ENCODE measurements at regions not wholly inside any gene's neighbourhood (a gene's known extent, or its start where the extent isn't known, plus 50 kb on each side); places are given as distances from the start of the nearest gene placed in this dataset.

DNA sequence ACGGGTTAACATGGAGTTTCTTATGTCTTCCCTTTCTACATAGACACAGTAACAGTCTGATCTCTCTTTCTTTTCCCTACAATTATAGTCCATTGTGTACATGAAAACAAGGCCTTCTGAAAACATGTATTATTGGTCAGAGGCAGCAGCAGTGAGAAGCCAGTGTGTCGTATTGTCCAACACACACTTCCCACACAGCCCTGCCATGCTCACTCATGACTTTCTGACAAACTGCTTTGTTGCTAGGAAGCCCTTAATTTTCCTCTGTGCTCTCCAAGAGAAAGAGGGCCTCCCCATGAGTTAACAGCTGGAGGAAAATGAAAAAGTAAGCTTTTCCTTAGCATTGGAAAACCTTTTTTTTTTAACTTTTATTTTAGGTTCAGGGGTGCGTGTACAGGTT, 56.4 kb upstream of the N4BP3 start:
- H4K91ac ChIP-seq (ENCODE audit: insufficient read depth, low read depth, low read length): no peak overlapping the region
- H3K79me1 ChIP-seq (ENCODE audit: low read depth in 1 of 2, low read length in 2 of 2): no peaks in the 10 kb centered on the region
- dilution Hi-C loops (cut with HindIII; ENCODE audit: low sequenced_read_pairs, unreplicated experiment): no loop called here
- H3K9me3 ChIP-seq (ENCODE audit: control insufficient read depth, insufficient read depth, low read length): no peaks in the 10 kb centered on the region
- H3K4me1 ChIP-seq (ENCODE audit: control insufficient read depth, insufficient read depth, low read length): no peaks in the 10 kb centered on the region
- in situ Hi-C loops (cut with MboI; ENCODE audit: low sequenced_read_pairs): loop anchor here (25.0 kb wide), 1 partner anchor 445 kb away; the partner anchor contains the start of gene B4GALT7
- ChIA-PET POLR2A (ENCODE audit: unreplicated experiment) (no interaction called here), CTCF (interaction anchor here (0.6 kb wide), 1 partner anchor 36 kb away, joined by 6 read pairs; no protein-coding TSS in a partner anchor)
- no peak overlapping the region for H3K27ac ChIP-seq (ENCODE audit: insufficient read depth, low read length)
- no peak overlapping the region for H3K23ac ChIP-seq (ENCODE audit: low read depth, low read length)
- H2BK20ac ChIP-seq (ENCODE audit: low read depth, low read length): no peak overlapping the region
- no peak for ATAC-seq (ENCODE audit: low read depth)
- WGBS, 2 experiments (ENCODE audit: extremely low coverage in 2 of 2, insufficient read length in 1 of 2): no CpG with 5 or more reads among the region's 3 CpGs
- H3K9ac ChIP-seq (ENCODE audit: low read depth, low read length): no peak overlapping the region
- no peaks in the 10 kb centered on the region for H3K9me1 ChIP-seq (ENCODE audit: insufficient read depth, low read length)
- no peak overlapping the region for H3K56ac ChIP-seq (ENCODE audit: extremely low read depth, insufficient read depth, low read length)
- no peak overlapping the region for H3K4ac ChIP-seq (ENCODE audit: low read depth, low read length)
- H3K18ac ChIP-seq (ENCODE audit: low read depth, low read length): no peak overlapping the region
- H2AK9ac ChIP-seq (replicated peaks; ENCODE audit: low read depth, low read length, poor library complexity): no peak overlapping the region
- H3K4me3 ChIP-seq (ENCODE audit: insufficient read depth, low read depth, low read length): no peak overlapping the region
- H3K14ac ChIP-seq (replicated peaks; ENCODE audit: low read depth, low read length): no peak overlapping the region
- H2BK5ac ChIP-seq (ENCODE audit: low read depth, low read length, poor library complexity, severe bottlenecking): no peak overlapping the region
- no peak overlapping the region for H4K8ac ChIP-seq (ENCODE audit: low read depth in 2 of 2, low read length in 2 of 2)
- H3K27me3 ChIP-seq (ENCODE audit: control insufficient read depth, insufficient read depth, low read length): peaks cover 4% of the 10 kb centered on the region
- TF ChIP-seq BHLHE40 (IDR thresholded peaks at IDR 0.05; ENCODE audit: low read depth, low read length) (no peak), MAZ (IDR thresholded peaks at IDR 0.05; ENCODE audit: borderline replicate concordance, low read depth, low read length) (no peak), CEBPB (IDR thresholded peaks at IDR 0.05; ENCODE audit: low read depth, low read length) (no peak), SMC3 (IDR thresholded peaks at IDR 0.05; ENCODE audit: low read depth, low read length) (no peak), RFX5 (IDR thresholded peaks at IDR 0.05; ENCODE audit: low read depth, low read length) (no peak), RCOR1 (IDR thresholded peaks at IDR 0.05; ENCODE audit: insufficient replicate concordance, low read length) (no peak), NFE2L2 (IDR thresholded peaks at IDR 0.05; ENCODE audit: low read depth, low read length) (no peak), MAFK (IDR thresholded peaks at IDR 0.05; ENCODE audit: low read depth, low read length) (no peak), RAD21 (IDR thresholded peaks at IDR 0.05; ENCODE audit: low read length) (no peak), POLR2A (IDR thresholded peaks at IDR 0.05; ENCODE audit: low read depth, low read length) (no peak), MXI1 (IDR thresholded peaks at IDR 0.05; ENCODE audit: borderline replicate concordance, low read depth, low read length) (no peak), FOS (IDR thresholded peaks at IDR 0.05; ENCODE audit: low read depth, low read length) (no peak), CHD1 (IDR thresholded peaks at IDR 0.05; ENCODE audit: low read depth, low read length) (no peak), CTCF (conservative IDR thresholded peaks at IDR 0.05; ENCODE audit: low read depth, low read length) (no peak)
- TF ChIP-seq, protein P1, sequence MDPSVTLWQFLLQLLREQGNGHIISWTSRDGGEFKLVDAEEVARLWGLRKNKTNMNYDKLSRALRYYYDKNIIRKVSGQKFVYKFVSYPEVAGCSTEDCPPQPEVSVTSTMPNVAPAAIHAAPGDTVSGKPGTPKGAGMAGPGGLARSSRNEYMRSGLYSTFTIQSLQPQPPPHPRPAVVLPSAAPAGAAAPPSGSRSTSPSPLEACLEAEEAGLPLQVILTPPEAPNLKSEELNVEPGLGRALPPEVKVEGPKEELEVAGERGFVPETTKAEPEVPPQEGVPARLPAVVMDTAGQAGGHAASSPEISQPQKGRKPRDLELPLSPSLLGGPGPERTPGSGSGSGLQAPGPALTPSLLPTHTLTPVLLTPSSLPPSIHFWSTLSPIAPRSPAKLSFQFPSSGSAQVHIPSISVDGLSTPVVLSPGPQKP (IDR thresholded peaks at IDR 0.05; ENCODE audit: borderline replicate concordance, low read depth, low read length): no peak
- TF ChIP-seq, protein P2, sequence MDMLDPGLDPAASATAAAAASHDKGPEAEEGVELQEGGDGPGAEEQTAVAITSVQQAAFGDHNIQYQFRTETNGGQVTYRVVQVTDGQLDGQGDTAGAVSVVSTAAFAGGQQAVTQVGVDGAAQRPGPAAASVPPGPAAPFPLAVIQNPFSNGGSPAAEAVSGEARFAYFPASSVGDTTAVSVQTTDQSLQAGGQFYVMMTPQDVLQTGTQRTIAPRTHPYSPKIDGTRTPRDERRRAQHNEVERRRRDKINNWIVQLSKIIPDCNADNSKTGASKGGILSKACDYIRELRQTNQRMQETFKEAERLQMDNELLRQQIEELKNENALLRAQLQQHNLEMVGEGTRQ (IDR thresholded peaks at IDR 0.05; ENCODE audit: low read depth, low read length): no peak
- no peak overlapping the region for H2BK120ac ChIP-seq (ENCODE audit: low read depth, low read length)
- no TSS peak for BruUV-seq (replicated peaks)
- no peaks in the 10 kb centered on the region for H3K36me3 ChIP-seq (ENCODE audit: control insufficient read depth, insufficient read depth, low read length)
- H2AFZ ChIP-seq (replicated peaks; ENCODE audit: low read length, poor library complexity): no peak overlapping the region
- no peak overlapping the region for H2AK5ac ChIP-seq (ENCODE audit: low read depth, low read length)
- intact Hi-C loops (cut with micrococcal nuclease): no loop called here
- H4K20me1 ChIP-seq (ENCODE audit: insufficient read depth, low read length): no peaks in the 10 kb centered on the region
- H3K4me2 ChIP-seq (ENCODE audit: low read depth, low read length): no peak overlapping the region
- no peak overlapping the region for H2BK15ac ChIP-seq (ENCODE audit: low read depth, low read length)
- DNase-seq: no peak
- no peak overlapping the region for H4K5ac ChIP-seq (ENCODE audit: low read depth, low read length)

Measured in IMR-90 (cell line).